Heart left ventricle (tissue), 13 donors: ENCODE measurements at regions not wholly inside any gene's neighbourhood (a gene's known extent, or its start where the extent isn't known, plus 50 kb on each side); places are given as distances from the start of the nearest gene placed in this dataset.

ENCODE experiments used
- POLR2A ChIP-seq, 2 donors: fragments of 450-650 bp; IDR thresholded peaks; one replicate each; pipeline ENCODE4 v1.6.1; 2017; ENCODE audit warnings: antibody characterized with exemption in 2 of 2, mild to moderate bottlenecking in 2 of 2, moderate library complexity in 2 of 2
- TF ChIP-seq, protein P1 (sequence below), 12 donors: fragments of 200-600 bp; sonication (generic) in 4 of 12; IDR thresholded peaks; one replicate each; pipeline versions ENCODE4 v1.5.0 to v1.8.0; 2018 to 2022; ENCODE audit warnings: antibody characterized with exemption in 12 of 12, mild to moderate bottlenecking in 5 of 12
- donor health status: ischemic (EF 13 %, LVEDD 7.1; RV severe dilation, severe dysfunction).
- donor health status: DM: no; HTN: yes; CAD: no.
- donor health status: DM: no; HTN: no; CAD: no.
- donor health status: ischemic (EF 25% LVEDD 6.9; RV normal size, moderate dysfunction).
- donor health status: ischemic (EF 25% LVEDD 5.7; RV mildly dilated, moderate dysfunction).
- donor health status: ischemic (EF 35%, LVEDD 5.7; RV mildly dilated, moderate dysfunction).
- donor health status: nonischemic (EF 11% LVEDD 7.7; RV severe dilation, severe dysfunction).
- donor health status: DM: yes; HTN: yes; CAD: no.
- donor health status: PGD.
- donor health status: ischemic (EF 29% LVEDD 5.4; RV normal size, mild dysfunction).
- donor health status: nonischemic (EF 23%, LVEDD 6.1; RV moderate dilation, normal function).

GRCh38 chr5:176736931-176737745 lies 73.2 kb upstream of the UNC5A start:
- TF ChIP-seq POLR2A (IDR thresholded peaks at IDR 0.05) = no peak
- TF ChIP-seq, protein P1, sequence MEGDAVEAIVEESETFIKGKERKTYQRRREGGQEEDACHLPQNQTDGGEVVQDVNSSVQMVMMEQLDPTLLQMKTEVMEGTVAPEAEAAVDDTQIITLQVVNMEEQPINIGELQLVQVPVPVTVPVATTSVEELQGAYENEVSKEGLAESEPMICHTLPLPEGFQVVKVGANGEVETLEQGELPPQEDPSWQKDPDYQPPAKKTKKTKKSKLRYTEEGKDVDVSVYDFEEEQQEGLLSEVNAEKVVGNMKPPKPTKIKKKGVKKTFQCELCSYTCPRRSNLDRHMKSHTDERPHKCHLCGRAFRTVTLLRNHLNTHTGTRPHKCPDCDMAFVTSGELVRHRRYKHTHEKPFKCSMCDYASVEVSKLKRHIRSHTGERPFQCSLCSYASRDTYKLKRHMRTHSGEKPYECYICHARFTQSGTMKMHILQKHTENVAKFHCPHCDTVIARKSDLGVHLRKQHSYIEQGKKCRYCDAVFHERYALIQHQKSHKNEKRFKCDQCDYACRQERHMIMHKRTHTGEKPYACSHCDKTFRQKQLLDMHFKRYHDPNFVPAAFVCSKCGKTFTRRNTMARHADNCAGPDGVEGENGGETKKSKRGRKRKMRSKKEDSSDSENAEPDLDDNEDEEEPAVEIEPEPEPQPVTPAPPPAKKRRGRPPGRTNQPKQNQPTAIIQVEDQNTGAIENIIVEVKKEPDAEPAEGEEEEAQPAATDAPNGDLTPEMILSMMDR (IDR thresholded peaks at IDR 0.05) = no peak
